ENCODE measurements at regions not wholly inside any gene's neighbourhood (a gene's known extent, or its start where the extent isn't known, plus 50 kb on each side); places are given as distances from the start of the nearest gene placed in this dataset.
"Not testable (repeated sequence)": the region's sequence is repeated elsewhere in the genome, so short reads cannot be mapped to it uniquely, and the experiment has no call there.

GRCh38 chr9:87049929-87050608, 102.8 kb upstream of the GAS1 start:
- not testable (repeated sequence) for DNase-seq

DNA sequence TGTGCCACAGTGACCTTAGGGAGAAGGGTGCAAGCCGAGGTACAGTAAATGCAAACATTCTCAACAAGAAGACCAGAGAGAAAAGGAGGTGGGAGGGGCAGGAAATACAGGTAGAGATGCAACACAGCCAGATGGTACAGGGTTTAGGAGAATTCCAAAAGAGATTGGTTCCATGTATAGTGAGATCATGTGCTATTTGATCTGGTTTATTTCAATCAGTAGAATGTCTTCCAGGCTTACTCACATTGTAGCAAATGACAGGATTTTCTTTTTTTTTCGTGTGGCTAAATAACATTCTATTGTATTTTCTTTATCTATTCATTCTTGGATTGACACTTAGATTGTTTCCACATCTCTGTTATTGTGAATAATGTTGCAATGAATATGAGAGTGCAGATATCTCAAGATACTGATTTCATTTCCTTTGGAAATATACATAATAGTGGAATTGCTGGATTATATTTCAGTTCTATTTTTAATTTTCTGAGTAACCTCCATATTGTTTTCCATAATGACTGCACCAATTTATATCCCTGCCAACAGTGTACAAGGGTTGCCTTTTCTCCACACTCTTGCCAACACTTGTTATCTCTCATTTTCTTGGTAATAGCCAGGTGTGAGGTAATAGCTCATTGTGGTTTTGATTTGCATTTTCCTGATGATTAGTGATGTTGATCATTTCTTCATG, 107.8 kb upstream of the GAS1 start:
- no peak for DNase-seq

- DNase-seq: no peak
These were observed 112.5 kb upstream of the GAS1 start for GRCh38 chr9:87059772-87060171.

DNA sequence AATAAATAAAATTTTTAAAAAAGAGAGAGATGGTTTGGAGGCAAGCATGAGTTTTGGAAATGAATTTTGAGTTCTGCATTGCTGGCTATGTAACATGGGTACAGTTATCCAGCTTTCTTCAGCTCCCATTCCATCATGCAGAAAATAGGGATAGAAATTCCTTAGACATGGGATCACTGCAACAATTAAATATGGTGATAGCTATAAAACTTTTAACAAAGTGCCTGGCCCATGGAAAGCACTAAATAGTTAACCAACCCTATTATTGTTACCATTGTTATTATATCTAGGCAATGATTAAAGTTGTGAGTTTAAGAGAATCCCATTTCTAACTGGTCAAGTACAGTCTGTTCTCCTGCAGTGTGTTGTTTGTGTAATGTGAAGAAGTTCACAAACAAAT, 115.4 kb upstream of the GAS1 start:
- no peak for DNase-seq

DNA sequence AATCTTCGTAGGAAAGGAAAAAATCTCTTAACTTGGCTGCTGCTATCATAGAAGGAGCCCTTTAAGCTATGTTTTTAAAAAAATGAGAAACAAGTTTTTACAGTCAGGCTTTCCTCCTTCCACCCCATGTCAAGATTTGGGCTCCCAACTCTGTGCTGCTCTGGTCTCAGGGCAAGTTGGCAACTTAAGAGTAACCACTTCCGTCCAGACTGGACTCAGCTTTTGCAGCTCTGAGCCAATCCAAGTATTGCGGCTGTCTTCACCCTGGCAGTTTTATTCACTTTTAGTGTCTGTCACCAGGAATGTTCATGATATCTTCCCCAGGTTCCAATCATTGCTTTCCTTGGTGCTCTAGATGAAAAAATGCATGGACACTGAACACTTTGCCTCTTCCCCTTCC, 115.9 kb upstream of the GAS1 start:
- DNase-seq: no peak

DNA sequence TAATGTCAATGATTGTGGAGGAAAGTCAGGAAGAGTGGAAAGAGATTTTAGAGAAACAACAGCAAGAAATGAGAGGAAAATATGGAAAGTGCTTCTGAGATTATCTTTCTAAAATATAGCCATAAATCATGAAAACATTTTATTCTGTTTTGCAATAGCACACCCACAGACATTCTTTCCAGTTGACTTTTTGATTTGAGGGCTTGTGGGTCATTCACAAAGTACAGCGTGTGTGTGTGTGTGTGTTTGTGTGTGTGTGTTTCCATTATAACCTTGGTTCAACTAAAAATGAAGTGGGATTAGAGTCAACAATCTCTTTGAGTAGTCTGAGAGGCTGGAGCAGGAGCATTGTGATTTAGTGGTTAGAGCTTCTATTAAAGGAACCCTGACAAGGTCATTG, 116.6 kb upstream of the GAS1 start:
- no peak for DNase-seq

DNA sequence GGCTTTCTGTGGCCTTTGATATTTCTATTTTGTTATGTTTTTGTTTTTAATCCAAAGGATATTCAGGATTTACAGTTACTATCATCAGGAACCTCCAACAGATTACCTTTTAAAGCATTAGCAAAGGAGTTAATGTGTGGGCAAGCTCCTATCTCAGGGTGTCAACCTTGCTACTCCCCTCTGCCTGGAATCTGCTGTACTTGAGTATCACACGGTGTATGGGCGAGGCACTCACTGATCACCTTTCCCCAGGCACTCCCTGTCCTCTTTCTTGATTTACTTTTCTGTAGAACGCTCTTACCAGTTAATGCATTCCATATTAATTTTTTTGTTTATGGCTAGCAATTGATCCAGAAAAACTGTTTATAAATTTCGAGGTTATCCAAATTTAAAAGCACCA, 117.0 kb upstream of the GAS1 start:
- no peak for DNase-seq

DNA sequence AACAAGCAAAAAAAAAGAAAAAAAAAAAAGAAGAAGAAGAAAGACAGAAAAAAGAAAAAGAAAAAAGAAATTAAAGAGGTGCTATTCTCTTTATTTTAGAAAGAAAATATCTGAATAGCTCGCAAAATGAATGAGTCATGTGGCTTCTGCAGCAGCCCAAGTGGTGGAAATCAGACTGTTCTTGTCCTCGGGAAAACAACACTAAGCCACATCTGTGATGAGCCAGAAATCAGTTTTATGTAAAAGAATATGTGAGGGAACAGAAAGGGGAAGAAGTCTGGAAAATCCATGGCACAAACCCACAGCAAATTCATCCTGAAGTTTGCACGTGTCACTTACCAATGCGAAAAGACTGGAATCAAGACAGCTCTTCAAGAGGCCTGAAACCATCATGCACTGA, 118.7 kb upstream of the GAS1 start:
- DNase-seq: no peak

DNA sequence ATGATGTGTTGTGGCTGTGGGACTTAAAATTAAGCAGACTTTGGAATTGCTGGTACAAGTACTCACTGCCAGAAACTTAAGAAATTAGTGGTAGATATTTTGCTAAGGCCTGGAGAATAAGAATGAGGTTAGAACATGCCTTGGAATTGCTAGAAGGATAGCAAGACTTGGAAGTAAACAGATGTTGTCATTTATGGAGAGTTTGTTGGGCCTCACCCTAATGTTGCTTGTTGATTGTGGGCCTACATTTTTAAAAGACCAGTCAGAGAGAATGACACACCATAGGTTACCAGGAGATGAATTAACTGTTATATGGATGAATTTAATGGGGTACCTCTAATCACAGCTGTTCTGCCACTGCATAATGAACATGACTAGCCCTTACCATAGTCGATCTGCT, 120.1 kb upstream of the GAS1 start:
- DNase-seq: no peak

DNA sequence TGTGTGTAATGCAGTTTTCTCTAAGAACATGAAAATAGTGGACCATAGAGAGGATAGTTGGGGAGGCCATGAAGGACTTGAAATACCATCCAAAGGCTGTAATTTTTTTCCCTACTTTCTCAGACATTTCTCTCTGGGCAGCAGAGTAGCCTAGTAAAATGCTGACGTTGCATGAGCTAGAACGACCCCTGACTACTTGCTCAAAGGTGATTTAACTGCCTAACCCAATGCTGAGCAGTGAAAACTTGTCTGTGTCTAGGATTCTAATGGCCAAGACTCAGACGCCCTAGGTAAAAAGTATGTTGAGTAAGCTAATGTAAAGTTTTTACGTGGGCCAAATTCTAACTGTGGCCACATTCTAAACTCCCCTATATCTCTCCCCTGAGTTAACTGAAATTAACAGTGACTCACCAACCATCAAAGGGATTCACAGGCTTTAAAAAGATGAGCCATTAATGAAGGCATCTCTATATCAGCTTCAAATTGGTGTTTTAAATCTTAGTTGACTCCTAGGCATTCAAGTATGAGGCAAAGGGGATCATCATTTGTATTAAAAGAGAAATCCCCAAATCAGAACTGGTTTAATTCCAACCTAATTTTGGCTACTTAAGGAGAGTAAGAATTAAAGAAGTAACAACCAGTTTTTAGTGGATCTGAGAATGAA, 121.0 kb upstream of the GAS1 start:
- DNase-seq: no peak

- DNase-seq: no peak
These were observed 122.4 kb upstream of the GAS1 start for GRCh38 chr9:87069690-87070089.

DNA sequence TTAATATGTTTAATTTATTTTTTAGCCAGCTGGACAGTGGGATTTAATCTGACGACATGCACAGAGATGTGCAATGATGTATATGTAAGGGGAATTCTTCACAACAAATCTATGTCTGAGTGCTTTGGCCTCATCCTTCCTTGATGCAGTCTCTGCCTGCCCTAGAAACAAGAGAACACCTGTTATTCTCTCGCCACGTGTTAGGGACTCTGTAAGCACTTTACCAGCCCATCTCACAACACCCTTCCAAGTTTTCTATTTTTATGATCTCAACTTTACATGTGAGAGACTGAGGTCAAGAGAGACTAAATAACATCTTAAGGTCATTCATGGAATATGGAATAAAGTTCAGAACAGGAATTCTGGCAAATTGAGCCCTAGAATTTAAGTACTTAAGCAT, 123.0 kb upstream of the GAS1 start:
- no peak for DNase-seq

DNA sequence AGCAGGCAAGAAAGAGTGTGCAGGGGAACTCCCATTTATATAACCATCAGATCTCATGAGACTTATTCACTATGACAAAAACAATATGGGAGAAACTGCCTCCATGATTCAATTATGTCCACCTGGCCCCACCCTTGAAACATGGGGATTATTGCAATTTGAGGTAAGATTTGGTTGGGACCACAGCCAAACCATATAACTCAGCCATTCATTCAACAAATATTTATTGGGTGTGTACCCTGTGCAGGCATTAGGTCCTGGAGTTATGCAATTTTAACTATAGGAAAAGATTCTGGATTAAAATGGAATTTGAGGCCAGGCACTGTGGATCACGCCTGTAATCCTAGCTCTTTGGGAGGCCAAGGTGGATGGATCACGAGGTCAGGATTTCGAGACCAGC, 124.2 kb upstream of the GAS1 start:
- DNase-seq: no peak

GRCh38 chr9:87073692-87074091, 126.4 kb upstream of the GAS1 start:
- DNase-seq: no peak

GRCh38 chr9:87075537-87075936, 128.2 kb upstream of the GAS1 start:
- DNase-seq: no peak

GRCh38 chr9:87076825-87077224, 129.5 kb upstream of the GAS1 start:
- no peak for DNase-seq

DNA sequence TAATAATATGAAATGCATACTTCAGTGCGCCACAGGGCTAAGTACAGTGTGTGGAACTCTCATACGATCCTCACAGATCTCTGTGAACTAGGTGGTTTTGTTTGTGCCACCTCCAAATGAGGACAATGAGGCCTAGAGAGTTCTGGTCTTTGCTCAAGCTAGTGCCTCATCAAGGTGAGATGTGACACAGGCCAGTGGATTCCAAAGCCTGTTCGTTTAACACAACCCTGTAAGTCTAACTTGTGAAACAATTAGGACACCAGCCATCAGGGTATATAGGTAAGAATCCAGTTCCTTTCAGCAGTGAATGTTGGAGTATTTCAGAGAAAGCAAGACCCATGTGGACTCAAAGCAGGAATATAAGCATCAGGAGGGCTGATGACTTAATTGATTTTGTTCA, 130.7 kb upstream of the GAS1 start:
- DNase-seq: no peak

DNA sequence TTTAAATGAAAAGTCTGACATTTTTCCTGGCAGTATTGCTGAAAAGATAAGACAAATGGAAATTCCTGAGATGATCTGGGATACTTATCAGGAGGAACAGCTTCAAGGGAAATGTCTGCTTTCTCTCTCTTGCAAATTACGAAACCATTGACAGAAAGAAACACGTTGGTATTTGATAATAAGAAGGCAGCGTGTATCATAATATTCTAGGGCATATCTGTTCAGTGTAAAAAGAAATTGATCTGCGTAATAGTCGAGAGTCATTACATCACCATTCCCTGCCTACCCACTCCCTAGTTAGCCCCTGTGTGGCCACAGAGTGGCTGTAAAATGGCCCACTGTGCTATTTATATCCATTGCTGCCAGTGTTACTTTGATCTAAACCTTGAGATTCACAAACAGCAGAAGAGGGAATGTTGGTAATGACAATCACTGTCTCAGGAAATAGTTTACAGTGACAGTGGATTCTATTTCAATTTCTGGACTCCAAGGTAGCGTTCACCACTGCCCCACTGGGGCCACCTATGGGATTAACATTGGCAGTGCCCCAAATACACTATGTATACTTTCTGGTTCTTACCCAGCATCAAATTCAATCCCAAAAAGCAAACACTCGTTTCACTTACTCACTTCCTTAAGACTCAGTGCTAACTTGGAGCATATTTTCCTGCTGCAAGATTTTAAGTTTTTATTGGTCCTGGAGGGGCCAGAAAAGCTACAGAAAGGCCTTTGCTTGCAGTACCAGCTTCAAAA, 133.4 kb upstream of the GAS1 start:
- DNase-seq: no peak

GRCh38 chr9:87081503-87081902, 134.2 kb upstream of the GAS1 start:
- DNase-seq: no peak

- no peak for DNase-seq
These were observed 136.7 kb upstream of the GAS1 start for GRCh38 chr9:87083986-87084385.

DNA sequence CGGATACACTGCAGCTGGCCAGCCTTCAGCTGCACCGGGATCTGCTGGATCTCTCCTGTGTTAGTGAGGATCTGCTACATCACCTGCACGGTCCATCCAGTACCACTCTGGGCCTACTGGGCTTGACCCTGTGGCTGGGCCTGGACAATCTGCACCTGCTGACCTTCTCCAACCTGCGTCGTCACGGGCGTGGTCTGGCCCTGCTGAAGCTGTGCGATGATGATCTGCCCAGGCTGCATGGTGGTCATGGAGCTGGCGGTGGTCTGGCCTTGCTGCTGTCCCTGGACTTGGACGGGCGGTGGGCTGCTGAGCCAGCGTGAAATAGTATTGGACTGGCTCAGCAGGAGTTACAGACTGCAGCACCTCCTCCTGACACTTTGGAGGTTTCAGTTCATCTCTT, 137.1 kb upstream of the GAS1 start:
- no peak for DNase-seq

- DNase-seq: no peak
These were observed 137.8 kb upstream of the GAS1 start for GRCh38 chr9:87085073-87085472.

DNA sequence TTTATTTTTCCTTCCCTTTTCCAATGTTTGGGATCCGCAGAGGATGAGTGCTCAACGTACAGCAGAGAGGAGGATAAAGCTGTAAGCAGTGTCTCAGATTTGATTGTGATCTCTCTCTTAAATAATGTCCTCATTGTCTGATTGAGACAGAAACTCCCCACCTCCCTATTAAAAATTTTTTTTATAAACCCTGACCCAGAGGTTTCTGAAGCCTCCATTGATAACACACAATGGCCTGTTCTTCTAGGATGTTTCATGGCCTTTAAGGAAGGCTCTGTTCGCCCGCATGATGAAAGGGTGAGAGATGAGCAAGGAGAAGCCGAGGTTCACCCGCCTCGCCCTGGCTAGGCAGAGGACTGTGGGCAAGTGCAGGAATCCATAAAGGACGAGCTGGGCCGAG, 138.2 kb upstream of the GAS1 start:
- no peak for DNase-seq
